CD14-positive monocyte (primary cell): ENCODE measurements at regions not wholly inside any gene's neighbourhood (a gene's known extent, or its start where the extent isn't known, plus 50 kb on each side); places are given as distances from the start of the nearest gene placed in this dataset.

ENCODE experiments used
- DNase-seq, 3 donors: peaks; one replicate each; pipeline ENCODE4 v3.0.0-alpha.2; 2011 to 2022
- H2AFZ ChIP-seq: 2 replicates; pipeline ENCODE4 v1.6.0; 2012; ENCODE audit warnings: mild to moderate bottlenecking, low read depth, low read length, inconsistent platforms; ENCODE audit not compliant: insufficient read depth, poor library complexity, severe bottlenecking
- H3K27ac ChIP-seq, 2 donors: 1 replicate in 1 of 2; 2 replicates in 1 of 2; pipeline ENCODE4 v1.5.1; 2012 to 2013; ENCODE audit warnings: low read length in 2 of 2, control low read depth in 1 of 2, inconsistent platforms in 1 of 2, low read depth in 1 of 2, mild to moderate bottlenecking in 1 of 2
- H3K27me3 ChIP-seq, 2 donors: one replicate each; pipeline versions ENCODE4 v1.6.0 to v1.6.1; 2011 to 2013; ENCODE audit warnings: low read length in 2 of 2; ENCODE audit not compliant: control insufficient read depth in 2 of 2, insufficient read depth in 2 of 2
- H3K36me3 ChIP-seq, 2 donors: replicated peaks in 1 of 2; 1 replicate in 1 of 2; 2 replicates in 1 of 2; pipeline versions ENCODE4 v1.5.1 to v1.6.1; 2012 to 2013; ENCODE audit warnings: low read length in 2 of 2, control low read depth in 1 of 2, inconsistent platforms in 1 of 2, mild to moderate bottlenecking in 1 of 2; ENCODE audit not compliant: insufficient read depth in 2 of 2, control insufficient read depth in 1 of 2
- H3K4me1 ChIP-seq, 2 donors: 1 replicate in 1 of 2; 2 replicates in 1 of 2; pipeline versions ENCODE4 v1.5.1 to v1.6.1; 2012 to 2013; ENCODE audit warnings: low read length in 2 of 2, control low read depth in 1 of 2, inconsistent platforms in 1 of 2, mild to moderate bottlenecking in 1 of 2, moderate library complexity in 1 of 2; ENCODE audit not compliant: insufficient read depth in 2 of 2, control insufficient read depth in 1 of 2
- H3K4me2 ChIP-seq: replicated peaks from 2 replicates; pipeline ENCODE3; 2012; ENCODE audit warnings: low read length, moderate library complexity, mild to moderate bottlenecking; ENCODE audit not compliant: poor library complexity, severe bottlenecking; ENCODE audit errors: extremely low read depth
- H3K4me3 ChIP-seq, 3 experiments: fragments of 200-600 bp in 1 of 3; sonication (generic) in 1 of 3; replicated peaks in 1 of 3; 1 replicate in 2 of 3; 2 replicates in 1 of 3; pipeline ENCODE4 v1.5.1; 2011 to 2013; ENCODE audit warnings: low read length in 3 of 3, mild to moderate bottlenecking in 3 of 3, control low read depth in 2 of 3, low read depth in 2 of 3, inconsistent platforms in 1 of 3, moderate library complexity in 1 of 3
- H3K79me2 ChIP-seq: 2 replicates; pipeline ENCODE4 v1.6.0; 2012; ENCODE audit warnings: mild to moderate bottlenecking, control low read depth, inconsistent platforms, low read length, moderate library complexity; ENCODE audit not compliant: insufficient read depth
- H3K9ac ChIP-seq: 2 replicates; pipeline ENCODE4 v1.6.0; 2017; ENCODE audit warnings: low read length, mild to moderate bottlenecking; ENCODE audit not compliant: insufficient read depth, poor library complexity, severe bottlenecking
- H3K9me3 ChIP-seq, 2 donors: replicated peaks in 1 of 2; 1 replicate in 1 of 2; 2 replicates in 1 of 2; pipeline versions ENCODE4 v1.5.1 to v1.6.1; 2012 to 2013; ENCODE audit warnings: low read length in 2 of 2, control low read depth in 1 of 2; ENCODE audit not compliant: control insufficient read depth in 1 of 2, insufficient read depth in 1 of 2
- H4K20me1 ChIP-seq: 2 replicates; pipeline ENCODE4 v1.6.0; 2012; ENCODE audit warnings: mild to moderate bottlenecking, low read length, control low read depth, moderate library complexity; ENCODE audit not compliant: insufficient read depth
- H3K27ac Mint-ChIP-seq, 7 donors: one replicate each; pipeline ENCODE4 v1.8.0; 2020; ENCODE audit warnings: mild to moderate bottlenecking in 7 of 7, mixed read lengths in 7 of 7, moderate library complexity in 6 of 7, inconsistent platforms in 2 of 7
- H3K27me3 Mint-ChIP-seq, 3 donors: one replicate each; pipeline ENCODE4 v1.8.0; 2021 to 2022; ENCODE audit warnings: low read depth in 3 of 3, mild to moderate bottlenecking in 3 of 3, mixed read lengths in 3 of 3, moderate library complexity in 3 of 3, inconsistent platforms in 1 of 3
- H3K36me3 Mint-ChIP-seq, 2 donors: one replicate each; pipeline ENCODE4 v1.8.0; 2020; ENCODE audit warnings: mixed read lengths in 2 of 2, inconsistent platforms in 1 of 2, mild to moderate bottlenecking in 1 of 2
- H3K4me1 Mint-ChIP-seq: one replicate; pipeline ENCODE4 v1.8.0; 2020; ENCODE audit warnings: mild to moderate bottlenecking, mixed read lengths
- H3K4me3 Mint-ChIP-seq, 2 donors: one replicate each; pipeline ENCODE4 v1.8.0; 2020; ENCODE audit warnings: mild to moderate bottlenecking in 2 of 2, mixed read lengths in 2 of 2, moderate library complexity in 1 of 2
- H3K9me3 Mint-ChIP-seq, 7 donors: one replicate each; pipeline ENCODE4 v1.8.0; 2020 to 2022; ENCODE audit warnings: mixed read lengths in 7 of 7, mild to moderate bottlenecking in 6 of 7, moderate library complexity in 6 of 7, inconsistent platforms in 2 of 7
- WGBS: methylation state at CpG from one replicate; pipeline ENCODE4 v1.1.5; 2013; ENCODE audit warnings: missing lambda C conversion rate; ENCODE audit not compliant: insufficient coverage; 5-methylcytosine and 5-hydroxymethylcytosine counted together
- intact Hi-C, 2 donors: fragments of 100-400 bp; cut with micrococcal nuclease; formaldehyde crosslinking; loops; one replicate each; pipeline versions ENCODE4 v1.15.0 to v1.15.1; 2023
- TF ChIP-seq, protein P1 (sequence below): fragments of 200-600 bp; IDR thresholded peaks from one replicate; pipeline ENCODE4 v1.8.0; 2022; ENCODE audit warnings: antibody characterized with exemption, mild to moderate bottlenecking

DNA sequence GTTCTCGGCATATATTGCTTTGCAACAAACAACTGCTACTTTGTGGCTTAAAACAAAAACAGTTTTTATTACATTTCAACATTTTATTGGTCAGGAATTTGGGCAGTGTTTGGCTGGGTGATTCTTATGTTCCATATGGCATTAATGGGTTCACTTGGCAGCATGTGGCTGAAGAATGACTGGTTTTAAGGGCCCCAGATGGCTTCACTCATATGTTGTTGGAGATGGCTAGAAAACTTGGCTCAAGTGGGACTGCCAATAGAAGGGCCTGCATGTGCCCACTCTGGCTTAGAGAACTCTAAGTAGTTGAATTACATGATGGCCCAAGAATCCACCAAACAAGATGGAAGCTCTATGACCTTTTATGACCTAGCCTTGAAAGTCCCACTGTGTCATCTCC is 86.1 kb downstream of the FASTKD2 start:
- Mint-ChIP-seq H3K4me1 (no peaks in the 10 kb centered on the region), H3K9me3 (no peaks in the 10 kb centered on the region), H3K4me3 (no peak overlapping the region), H3K27ac (no peak overlapping the region), H3K36me3 (no peaks in the 10 kb centered on the region), H3K27me3 (no peaks in the 10 kb centered on the region)
- H3K4me1 ChIP-seq, result no peaks in the 10 kb centered on the region
- no peaks in the 10 kb centered on the region for H3K9me3 ChIP-seq
- no peaks in the 10 kb centered on the region for H3K36me3 ChIP-seq
- no peak overlapping the region for H2AFZ ChIP-seq
- no peak overlapping the region for H3K4me2 ChIP-seq
- H3K27ac ChIP-seq, result no peak overlapping the region
- H3K79me2 ChIP-seq, result no peaks in the 10 kb centered on the region
- no CpG with 5 or more reads among the region's 1 CpG for WGBS
- no peak overlapping the region for H3K4me3 ChIP-seq
- TF ChIP-seq, protein P1, sequence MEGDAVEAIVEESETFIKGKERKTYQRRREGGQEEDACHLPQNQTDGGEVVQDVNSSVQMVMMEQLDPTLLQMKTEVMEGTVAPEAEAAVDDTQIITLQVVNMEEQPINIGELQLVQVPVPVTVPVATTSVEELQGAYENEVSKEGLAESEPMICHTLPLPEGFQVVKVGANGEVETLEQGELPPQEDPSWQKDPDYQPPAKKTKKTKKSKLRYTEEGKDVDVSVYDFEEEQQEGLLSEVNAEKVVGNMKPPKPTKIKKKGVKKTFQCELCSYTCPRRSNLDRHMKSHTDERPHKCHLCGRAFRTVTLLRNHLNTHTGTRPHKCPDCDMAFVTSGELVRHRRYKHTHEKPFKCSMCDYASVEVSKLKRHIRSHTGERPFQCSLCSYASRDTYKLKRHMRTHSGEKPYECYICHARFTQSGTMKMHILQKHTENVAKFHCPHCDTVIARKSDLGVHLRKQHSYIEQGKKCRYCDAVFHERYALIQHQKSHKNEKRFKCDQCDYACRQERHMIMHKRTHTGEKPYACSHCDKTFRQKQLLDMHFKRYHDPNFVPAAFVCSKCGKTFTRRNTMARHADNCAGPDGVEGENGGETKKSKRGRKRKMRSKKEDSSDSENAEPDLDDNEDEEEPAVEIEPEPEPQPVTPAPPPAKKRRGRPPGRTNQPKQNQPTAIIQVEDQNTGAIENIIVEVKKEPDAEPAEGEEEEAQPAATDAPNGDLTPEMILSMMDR, result no peak
- intact Hi-C loops, result no loop called here
- H4K20me1 ChIP-seq, result no peaks in the 10 kb centered on the region
- DNase-seq, result no peak
- H3K9ac ChIP-seq, result no peak overlapping the region
- no peaks in the 10 kb centered on the region for H3K27me3 ChIP-seq

DNA sequence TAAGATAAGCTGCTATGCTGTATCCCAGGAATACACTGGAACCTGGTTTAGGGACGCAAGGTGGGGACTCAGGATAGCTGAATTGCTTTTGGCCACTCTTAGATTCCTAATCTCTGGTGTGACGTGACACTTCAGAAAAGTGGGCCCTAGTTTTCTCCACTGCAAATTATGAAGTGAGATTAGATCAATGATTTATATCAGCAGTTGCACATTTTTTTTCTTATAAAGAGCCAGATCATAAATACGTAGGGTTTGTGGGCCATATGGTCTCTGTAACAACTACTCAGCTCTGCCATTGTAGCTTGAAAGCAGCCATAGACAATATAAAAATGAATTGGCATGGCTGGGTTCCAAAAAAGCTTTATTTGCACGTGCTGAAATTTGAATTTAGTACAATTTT is 85.4 kb upstream of the CPO start:
- Histone ChIP-seq H3K4me3 (no peak overlapping the region), H3K27me3 (no peaks in the 10 kb centered on the region), H3K9ac (no peak overlapping the region), H3K9me3 (no peaks in the 10 kb centered on the region), H3K27ac (no peak overlapping the region), H3K36me3 (no peaks in the 10 kb centered on the region), H3K4me2 (no peak overlapping the region), H2AFZ (no peak overlapping the region), H3K4me1 (no peaks in the 10 kb centered on the region), H4K20me1 (no peaks in the 10 kb centered on the region), H3K79me2 (no peaks in the 10 kb centered on the region)
- 100% methylated on average over 2 of the region's 4 CpGs for WGBS
- intact Hi-C loops, result no loop called here
- H3K9me3 Mint-ChIP-seq, result no peaks in the 10 kb centered on the region
- H3K36me3 Mint-ChIP-seq, result no peaks in the 10 kb centered on the region
- H3K4me3 Mint-ChIP-seq, result no peak overlapping the region
- TF ChIP-seq, protein P1, result no peak
- H3K4me1 Mint-ChIP-seq, result no peaks in the 10 kb centered on the region
- DNase-seq, result no peak
- no peaks in the 10 kb centered on the region for H3K27me3 Mint-ChIP-seq
- no peak overlapping the region for H3K27ac Mint-ChIP-seq
